Fibroblast of skin of scalp (primary cell): ENCODE measurements at regions not wholly inside any gene's neighbourhood (a gene's known extent, or its start where the extent isn't known, plus 50 kb on each side); places are given as distances from the start of the nearest gene placed in this dataset.

ENCODE experiments used
- DNase-seq: peaks from one replicate; pipeline ENCODE4 v3.0.0-alpha.2; 2013

DNA sequence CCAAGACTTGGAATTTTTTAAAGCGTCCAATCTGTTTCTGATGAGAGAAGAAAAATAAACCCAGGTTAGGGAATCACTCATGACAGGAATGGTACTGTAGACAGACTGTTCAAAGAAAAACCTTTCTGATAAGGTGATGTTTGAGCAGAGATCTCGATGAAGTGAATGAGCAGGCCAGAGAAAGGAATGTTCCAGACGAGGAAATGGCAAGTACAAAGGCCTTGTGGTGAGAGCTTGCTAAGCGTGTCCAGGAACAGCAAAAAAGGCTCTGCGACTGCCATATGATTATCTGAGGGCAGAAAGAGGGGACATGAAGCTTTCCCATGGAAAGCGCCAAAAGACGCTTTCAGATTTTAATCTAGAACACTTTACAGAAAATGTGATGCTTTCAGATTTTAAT, 458.4 kb upstream of the SOX5 start:
- DNase-seq: no peak

DNA sequence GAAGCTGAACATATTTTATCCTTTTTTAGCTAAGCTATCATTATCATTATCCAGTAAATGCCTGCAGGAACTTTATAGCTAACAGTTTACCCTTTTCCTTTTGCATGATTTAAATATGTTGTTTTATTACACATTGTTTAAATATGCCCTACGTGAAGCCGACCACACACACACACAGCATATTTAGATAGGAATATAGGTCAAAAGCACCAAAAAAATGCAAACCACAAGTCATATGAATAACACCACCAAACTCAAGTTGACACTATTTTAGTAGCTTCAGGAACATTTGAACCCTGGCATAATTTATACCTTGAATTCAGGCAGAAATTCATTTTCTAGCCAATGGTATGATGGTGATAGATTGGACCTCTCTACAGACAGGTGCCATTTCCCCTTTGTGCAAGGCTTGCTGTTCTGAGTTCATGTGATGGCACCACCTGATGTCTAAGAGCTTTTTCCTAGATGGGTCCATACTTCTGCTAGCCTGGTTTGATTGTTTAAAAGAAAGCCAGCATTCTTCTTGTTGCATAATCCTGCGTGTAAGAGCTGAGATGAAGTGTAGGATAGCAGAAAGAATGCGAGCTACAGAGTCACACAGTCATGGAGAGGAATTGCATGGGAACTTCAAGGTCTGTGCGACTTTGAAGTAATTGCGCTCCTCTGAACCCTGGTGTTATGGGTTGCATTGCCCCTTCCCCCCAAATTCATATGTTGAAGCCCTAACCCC, 454.8 kb upstream of the SOX5 start:
- DNase-seq: no peak

DNA sequence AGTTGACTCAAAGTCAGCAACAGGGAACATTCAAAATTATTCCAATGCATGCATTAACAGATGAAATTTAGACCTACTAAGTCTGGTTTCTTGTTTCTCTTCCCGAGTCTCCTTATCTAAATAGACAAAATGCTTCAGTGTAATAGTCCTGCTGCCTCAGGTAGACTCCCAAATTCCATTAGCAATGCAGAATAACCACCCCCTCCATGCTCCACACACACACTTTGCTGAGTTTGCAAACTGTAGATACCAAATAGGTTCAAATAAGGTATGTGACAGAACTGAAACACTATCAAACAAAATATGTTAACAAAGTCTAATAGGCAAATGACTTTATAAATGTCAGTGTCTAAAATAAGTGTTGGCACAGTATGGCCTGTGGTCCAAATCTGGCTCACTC, 451.1 kb upstream of the SOX5 start:
- DNase-seq: no peak

DNA sequence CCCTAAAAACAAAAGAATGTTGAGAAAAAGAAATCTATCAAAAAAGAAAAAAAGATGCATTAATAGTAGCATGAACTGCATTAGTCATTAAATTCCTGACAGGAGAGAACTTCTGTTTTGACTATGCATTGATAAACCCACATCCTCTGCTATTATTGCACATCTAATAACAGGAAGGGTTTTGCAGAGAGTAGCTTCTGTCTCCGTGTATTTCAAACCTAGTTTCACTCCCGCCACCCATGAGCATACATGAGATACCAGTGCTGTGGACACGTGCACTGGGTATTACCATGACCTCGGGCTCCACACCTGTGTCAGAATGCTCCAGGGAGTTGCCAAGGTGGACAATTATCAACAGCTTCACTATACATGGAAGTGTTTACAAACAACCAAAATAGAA, 449.1 kb upstream of the SOX5 start:
- DNase-seq: no peak

DNA sequence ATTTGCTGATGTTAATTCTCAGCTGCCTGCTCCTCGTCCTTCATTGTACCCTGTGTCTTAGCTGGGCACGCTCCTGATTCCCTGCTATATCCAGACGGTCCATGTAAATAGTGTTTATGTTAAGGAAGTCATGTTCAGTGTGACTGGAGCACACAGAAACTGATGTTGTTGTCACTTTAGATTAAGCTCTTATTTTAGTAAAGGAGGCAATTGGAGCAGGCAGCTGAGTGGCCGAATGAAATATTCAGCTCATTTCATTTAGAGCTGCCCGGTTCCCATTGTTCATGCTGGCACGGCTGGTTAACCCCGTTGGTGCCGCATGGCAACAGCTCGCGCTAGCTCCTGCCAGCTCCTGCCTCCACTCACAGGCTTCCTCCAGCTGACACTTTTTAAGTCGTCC, 446.8 kb upstream of the SOX5 start:
- DNase-seq: no peak

DNA sequence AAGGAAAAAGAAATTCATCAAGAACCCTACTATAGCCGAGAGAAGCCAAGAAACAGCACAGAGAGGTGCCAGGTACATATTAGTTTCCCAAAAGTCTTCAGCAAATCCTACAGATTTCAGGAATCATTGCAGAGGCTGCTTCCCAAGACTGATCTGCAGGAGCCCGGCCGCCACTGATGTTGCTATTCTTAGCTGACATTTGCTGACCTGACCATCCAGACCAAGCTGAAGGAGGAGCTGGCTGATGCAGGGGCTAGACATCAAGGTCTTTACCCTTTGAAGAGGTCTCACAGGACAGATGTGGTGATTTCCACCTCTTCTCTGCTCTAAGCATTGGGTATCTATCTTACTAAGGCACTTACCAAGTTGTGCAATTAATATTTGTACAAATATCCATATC, 444.8 kb upstream of the SOX5 start:
- no peak for DNase-seq

DNA sequence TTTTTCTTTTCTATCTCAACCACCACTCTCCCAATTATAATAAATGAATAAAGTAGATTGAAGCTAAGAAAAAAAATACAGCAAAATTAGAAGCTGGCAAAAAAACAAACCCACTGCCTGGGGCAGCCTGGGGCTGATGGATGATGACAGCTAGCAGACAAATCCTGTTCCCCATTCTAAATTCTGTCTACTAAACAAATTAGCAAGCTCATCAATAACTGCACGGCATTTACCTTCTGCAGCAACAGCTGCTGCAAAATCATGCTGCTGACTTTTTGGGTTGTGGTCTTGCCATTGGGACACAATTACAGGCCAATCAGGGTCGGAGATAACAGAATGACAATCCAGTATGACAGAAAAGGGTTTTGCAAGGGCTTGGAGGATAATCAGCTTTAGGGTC, 443.6 kb upstream of the SOX5 start:
- DNase-seq: no peak

DNA sequence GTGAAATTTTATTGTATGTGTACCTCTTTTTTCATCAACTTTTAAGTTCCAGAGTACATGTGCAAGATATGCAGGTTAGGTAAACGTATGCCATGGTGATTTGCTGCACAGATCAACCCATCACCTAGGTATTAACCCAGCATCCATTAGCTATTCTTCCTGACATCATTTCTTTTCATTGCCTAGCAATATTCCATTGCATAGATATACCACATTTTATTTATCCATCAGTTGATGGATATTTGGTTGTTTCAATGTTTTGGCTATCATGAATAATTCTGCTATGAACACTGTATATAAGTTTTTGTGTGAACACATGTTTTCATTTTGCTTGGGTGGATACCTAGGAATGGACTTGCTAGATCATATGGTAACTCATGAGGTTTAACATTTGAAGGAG, 439.9 kb upstream of the SOX5 start:
- no peak for DNase-seq

DNA sequence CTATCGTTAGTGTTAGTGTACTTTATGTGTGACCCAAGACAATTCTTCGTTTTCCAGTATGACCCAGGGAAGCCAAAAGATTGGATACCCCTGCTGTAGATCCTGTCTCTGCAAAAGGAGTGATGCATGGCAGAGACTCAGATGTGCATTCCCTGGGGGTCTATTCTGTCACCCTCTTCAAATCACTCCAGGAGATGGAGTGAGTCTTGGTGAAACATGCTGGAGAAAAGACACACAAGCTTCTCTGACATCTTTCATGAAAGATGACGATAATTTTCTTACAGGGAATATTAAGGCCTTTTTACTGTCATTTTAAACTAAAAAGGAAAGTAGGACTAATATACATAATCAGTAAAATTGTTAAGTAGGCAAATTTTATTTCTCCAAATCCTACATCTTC, 437.9 kb upstream of the SOX5 start:
- no peak for DNase-seq

DNA sequence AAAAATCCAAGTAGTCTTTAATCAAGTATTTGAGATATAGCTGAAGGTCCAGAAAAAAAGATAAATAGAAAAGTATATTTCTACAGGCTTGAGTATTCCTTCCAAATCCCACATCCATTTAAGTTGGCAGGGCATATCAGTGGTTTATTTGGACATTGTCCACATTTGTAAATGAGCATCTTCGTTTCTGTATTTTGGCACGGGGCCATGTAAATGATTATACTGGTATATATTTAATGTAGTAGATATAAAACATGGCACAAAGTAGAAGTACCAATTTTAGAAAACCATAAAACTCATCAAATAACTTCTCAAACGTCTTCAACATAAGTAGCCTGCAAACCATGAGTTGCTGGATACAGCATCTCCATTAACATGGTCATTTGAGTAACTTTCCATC, 437.4 kb upstream of the SOX5 start:
- no peak for DNase-seq

DNA sequence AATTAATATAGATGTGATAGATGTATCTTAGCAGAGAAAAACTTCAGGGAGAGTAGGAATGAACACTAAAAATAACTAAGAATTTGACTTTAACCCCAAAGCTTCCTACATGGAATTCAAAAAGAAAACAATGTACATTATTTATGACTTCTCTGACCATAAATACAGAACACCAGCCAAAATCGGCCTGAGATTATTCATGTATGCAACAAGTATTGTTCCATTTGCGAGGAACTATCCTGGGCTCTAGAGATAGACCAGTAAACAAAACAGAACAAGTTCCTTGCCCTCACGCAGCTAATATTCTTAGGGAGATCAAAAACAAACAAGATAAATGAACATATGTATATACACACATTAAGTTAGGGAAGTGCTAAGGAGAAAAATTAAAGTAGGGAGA, 432.3 kb upstream of the SOX5 start:
- DNase-seq: no peak

DNA sequence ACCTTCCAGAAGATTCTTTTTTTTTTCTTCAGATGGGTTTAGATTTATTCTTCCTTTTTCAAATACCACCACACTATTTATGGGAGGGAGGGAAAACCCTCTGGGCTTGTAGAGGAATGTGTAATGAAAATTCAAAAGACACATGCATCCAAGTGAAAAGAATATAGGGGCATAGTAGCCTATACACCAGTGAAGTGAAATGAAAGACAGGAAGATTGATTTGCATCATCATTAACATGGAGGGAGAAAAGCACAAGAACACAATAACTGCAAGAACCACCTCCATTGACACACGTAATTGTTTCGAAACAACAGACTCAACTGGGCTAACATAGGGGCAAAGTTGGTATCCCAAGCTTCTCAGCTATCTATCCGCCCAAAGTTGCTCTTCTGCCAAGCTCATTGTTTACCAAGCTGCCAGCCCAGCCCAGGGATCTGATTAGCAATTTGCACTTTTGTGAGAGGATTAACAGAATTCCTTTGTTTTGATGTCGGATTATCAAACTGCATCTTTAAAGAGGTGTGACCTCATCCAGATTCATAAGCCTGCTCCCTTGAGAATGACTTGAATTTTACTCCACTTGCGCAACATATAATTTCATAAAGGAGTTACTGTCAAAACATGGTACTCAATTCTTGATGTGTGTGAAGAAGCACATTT, 430.5 kb upstream of the SOX5 start:
- DNase-seq: no peak

DNA sequence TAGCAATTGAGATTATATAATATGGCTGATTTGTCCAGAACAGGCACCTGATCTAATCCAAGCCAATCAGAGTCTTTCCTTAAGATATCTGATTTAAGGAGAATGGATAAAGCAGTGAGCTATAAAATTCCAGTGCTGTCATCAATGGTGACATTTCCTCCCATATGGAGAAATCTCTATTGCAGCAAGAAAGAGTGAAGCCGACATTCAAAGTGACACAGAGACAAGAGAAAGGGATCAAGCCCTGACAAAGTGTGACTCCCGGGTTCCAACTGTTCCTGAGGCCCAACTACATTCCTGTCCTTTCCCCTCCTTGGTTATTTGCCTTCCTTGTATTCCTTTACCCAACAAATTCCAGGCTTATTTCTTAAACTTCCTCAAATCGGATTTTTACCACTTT, 430.0 kb upstream of the SOX5 start:
- DNase-seq: no peak

DNA sequence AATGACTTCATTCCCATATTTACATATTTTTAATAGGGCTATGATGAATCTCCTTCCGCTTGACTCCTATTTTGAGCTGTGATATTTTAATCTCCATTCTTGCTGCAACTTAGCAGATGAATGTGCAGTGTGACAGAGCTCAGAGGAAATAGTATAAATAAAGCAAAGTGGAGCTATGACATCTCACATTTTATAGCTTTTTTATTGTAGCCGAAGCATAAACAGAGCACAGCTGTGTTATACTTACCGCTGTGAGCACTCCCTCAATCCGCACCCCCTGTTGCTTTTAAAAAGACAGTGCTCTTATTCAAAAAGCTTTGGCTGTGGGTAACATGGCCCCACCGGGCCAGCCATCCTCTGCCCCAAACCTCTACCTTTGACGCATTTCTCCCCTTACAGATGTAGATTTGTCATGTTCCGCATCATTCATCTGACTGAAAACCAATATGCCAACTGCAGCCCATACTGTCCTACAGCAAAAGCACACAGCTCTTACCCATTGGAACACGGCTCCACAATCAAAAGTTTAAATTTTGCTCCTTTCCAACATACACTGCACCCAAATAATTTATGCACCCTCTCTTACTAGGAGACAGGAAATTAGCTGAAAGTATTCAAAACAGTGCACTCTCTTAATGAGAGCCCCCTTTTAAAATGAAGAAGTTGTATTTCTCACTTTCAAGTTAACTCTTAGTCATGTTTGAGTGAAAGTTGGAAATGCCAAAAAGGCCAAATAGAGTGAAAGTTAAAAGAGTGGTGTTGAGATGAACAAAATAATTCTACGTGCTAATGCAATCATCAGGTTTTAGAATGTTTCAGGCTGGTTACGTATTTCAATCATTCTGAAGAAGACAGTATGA, 429.3 kb upstream of the SOX5 start:
- DNase-seq: peak; percentile 32

DNA sequence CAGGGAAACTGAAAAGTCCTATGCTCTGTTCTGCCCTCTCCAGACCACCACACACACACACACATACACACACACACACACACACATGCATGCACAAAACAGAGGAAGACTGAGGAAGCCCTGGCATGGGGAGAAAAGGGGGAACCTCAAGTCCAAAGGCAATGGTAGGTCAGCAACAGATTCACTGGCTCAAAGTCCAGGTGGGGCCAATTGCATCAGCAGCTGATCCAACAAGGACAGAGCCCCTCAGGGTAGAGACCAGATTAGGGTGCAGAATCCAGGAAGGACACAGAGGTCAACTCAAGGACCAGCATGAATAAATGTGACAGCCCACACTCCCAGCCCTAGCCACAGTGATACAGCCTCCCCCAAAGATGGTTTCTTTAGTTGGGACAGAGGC, 425.0 kb upstream of the SOX5 start:
- no peak for DNase-seq

DNA sequence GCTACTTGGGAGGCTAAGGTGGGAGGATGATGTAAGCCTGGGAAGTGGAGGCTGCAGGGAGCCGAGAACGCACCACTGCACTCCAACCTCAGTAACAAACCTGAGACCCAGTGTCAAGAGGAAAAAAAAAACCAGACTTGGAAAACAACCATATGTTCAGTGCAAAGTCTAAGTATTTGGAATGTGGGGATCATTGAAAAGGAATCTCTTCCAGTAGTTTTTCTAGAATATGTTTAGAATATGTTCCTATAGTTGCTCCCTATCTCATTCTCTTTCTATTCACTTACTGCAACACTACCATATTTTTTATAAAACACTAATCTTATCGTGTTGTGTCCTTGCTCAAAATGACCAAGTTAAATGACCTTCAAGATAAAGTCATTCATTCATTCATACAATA, 423.5 kb upstream of the SOX5 start:
- DNase-seq: no peak

DNA sequence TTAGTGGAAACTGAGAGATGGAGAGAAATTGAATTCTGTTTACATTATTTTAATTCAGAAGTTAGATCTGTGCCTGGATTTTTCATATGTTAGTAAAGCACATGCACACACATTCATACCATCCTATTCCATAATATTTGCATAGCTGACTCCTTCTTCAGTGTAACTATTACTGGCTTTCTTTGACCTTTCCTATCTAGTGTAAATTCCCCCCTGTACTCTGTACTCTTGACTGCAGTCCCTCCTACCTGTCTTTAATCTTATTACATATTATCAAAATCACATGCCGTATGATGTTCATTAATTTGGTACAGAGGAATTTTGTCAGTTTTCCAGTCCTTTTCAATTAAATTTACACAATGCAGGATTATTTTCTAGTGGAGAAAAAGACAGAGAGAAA, 417.0 kb upstream of the SOX5 start:
- DNase-seq: no peak

DNA sequence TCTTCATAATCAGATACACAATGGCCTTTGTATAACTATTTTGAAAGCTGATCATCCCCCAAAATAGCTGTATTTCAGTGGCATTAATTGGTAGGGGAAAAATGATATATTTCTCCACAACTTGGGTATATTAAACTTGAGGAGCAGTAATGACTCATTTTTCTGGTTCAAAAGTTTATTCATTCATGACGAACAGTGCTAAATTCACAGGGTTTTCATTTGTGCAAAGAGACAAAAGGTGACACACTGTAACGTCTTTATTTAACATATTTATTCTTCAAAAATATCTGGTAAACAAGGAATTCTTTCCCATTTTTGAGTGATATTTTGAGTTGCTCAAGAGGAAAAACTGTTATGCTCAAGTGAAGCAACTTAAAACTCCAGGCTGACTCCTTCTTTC, 415.5 kb upstream of the SOX5 start:
- no peak for DNase-seq

DNA sequence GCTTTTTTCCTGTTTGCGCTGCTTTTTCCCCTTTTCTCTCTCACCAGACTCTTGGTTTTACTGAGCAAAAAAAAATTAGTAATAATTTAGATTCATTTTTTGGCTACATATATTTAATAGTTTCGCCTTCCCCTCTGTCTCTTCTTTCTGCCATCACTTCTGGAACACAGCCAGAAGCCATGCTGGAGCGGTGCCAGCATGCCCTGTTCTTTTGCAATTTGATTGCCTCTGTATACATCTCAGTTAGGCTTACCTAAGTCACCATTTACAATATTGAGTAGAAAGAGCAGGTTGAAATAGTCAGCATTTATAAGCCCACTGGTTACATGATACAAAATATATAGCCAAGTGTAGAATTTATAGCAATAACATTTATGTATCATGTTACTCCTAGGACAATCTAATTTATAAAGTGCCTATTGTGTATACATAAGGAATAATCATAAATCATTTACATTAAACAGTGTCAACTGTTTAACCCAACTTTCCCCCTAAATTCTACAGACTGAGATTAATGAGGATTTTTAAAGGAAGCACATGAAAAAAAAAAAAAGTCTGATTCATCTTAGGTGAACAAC, 413.8 kb upstream of the SOX5 start:
- DNase-seq: no peak

DNA sequence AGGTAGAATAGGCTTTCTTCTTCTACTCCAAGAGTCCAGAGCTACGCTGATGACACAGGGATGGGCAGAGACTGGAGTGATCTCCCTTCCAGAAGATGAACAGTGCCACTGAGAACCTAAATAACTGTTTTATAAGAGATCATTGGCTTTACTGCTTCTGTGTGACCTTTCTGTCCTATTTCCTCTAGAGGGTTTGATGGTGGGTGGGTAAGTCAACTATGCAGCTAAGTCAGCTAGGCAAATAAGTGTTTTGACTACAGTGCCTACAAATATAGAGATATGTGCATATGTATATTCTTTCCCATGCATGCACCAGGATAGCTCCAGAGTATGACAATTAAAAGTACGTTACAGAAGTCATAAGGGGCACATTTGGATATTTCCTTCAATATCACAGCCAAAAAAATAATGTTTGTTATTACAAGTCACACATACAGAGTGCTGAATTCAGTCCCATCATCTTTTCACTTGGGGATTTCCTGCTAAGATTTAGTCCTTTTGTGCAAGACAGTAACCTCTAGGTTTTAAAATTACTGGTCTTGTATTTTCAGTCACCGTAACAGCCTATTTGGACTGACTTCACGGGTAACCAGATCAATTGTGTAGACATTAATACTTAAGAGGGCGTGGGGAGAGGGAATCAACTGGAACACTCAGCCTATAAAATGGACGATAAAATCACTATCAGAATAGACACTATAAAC, 412.6 kb upstream of the SOX5 start:
- no peak for DNase-seq

DNA sequence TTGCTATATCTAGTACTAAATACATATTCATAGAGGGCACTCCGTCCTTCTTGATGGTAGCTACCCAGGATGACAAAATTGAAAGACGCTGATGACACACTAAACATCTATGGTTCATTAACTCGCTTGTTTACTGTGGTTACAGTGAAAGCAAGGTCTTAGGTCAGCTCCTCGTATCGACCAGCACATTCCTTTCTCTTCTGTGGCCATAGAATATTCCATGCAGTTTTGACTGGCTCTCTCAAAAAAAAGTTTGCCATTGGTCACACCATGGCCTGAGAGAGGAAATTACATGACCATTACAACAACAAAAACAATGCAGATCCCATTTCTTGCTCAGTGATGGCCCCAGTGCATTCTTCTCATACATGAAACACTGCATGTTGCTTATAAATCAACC, 411.4 kb upstream of the SOX5 start:
- DNase-seq: no peak

DNA sequence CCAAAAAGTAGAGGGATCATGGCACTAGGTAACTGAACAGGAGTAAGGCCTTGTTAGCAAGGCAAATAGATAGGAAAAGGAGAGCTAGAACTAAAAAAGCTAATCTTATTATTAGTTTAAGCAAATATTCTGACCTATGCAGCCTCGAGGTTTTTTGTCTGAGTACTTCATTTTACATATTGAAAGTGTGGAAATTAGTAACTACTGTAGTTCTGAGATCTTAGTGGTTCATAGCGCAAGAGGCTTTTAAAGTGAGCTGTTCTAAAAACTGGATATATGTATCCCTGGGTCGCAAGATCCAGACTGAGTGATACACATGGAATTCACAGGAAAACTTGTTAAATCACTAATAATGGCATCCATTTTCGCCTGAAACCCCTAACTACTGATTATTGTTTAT, 411.0 kb upstream of the SOX5 start:
- DNase-seq: no peak

DNA sequence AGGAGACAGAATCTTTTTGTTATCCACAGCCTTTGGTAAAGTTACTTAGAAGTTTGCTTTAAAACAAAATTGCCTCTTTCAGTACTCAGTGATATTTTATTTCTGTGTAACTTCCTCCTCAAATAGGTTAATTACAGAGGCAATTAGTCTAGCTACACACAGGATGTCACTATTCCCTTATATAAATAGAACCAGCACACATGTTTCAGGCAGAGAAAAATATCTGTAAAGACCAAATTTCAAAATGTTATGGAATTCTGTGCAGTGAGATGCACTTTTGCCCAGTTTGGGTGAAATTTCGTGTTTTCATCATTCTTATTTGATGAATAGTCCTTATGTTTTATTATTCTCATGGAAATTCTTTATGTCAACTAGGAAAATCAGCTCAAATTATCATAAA, 410.6 kb upstream of the SOX5 start:
- DNase-seq: no peak
